HG03521 (cell line): ENCODE measurements at regions not wholly inside any gene's neighbourhood (a gene's known extent, or its start where the extent isn't known, plus 50 kb on each side); places are given as distances from the start of the nearest gene placed in this dataset.
"Not testable (repeated sequence)": the region's sequence is repeated elsewhere in the genome, so short reads cannot be mapped to it uniquely, and the experiment has no call there.

Experiments used
- ATAC-seq: cut with Tn5 transposase; IDR thresholded peaks from one replicate; pipeline ENCODE4 v1.9.1; 2021; ENCODE audit warnings: mild to moderate bottlenecking, moderate library complexity; ENCODE audit not compliant: unreplicated experiment

GRCh38 chr1:60893136-60893930, 189.0 kb upstream of the NFIA start:
- no peak for ATAC-seq

DNA sequence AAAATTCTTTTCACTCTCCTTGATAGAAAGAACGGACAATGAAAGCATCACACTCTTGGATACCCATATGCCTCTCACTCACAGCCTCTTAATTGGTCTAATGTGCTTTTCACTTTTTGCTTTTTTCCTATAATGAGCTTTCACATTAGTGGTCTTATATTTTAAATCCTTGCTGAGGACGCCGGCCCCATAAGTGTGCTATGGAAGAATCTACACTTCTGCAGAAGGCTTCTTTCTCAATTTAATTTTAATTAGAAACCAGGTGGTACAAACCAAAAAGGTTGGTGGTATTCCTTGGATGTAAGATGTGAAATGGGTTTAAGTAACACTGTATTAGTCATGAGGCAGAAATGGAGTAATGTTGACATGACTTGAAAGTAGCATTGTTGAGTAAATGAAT, 190.6 kb upstream of the NFIA start:
- ATAC-seq: no peak

DNA sequence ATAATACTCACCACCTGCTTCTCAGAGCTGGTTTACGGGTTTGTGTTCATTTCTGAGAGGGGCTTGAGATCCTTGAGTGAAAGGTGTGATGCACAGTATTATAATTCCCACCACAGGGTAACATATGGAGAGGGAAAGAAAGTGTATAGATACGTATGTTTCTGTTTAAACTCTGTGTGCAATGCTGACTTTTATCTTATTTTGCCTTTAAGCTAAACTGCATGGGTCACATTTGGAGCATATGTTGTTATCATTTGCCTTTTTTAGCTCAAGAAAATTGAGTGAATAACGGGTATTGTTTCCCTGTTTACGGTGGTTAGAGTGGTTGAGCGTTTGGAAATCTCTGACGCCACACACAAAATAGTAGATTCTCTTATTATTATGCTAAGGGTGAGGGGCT, 191.1 kb upstream of the NFIA start:
- no peak for ATAC-seq

DNA sequence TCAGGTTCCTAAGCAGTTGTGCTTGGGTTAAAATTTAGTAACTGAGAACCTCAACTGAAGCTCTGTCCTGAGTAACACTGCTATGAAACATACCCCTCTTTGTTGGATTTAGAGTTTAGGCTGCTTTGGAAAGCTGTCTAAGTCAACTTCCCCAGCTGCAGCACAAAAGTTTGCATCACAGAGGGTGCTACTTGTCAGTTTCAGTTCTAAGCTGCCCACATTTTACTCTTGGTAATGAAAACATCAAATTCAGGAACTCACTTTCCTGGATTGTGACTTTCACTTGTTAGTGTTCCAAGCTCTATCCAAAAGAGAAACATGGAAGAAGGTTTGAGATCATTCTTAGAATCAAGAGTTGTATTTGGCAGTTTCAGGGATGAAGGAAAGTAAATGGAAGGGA, 191.7 kb upstream of the NFIA start:
- ATAC-seq: no peak

GRCh38 chr1:60889709-60890108, 192.7 kb upstream of the NFIA start:
- ATAC-seq: no peak

DNA sequence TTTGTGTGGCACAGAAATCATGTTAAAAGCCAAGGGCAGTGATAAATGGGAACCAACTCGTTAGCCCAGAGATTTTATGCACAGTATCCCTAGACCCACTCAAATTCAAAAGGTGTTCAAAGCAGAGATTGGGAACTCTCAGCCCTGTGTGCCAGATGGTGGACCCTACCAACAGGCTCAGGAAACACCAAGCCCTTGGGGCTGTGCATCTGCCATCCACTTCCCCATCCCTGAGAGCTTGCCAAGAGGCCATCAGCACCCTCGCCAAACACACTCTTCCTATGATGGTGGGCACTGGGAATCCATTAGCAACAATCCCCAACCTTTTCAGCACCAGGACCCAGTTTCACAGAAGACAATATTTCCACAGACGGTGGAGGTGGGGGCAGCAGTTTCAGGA, 194.2 kb upstream of the NFIA start:
- no peak for ATAC-seq

DNA sequence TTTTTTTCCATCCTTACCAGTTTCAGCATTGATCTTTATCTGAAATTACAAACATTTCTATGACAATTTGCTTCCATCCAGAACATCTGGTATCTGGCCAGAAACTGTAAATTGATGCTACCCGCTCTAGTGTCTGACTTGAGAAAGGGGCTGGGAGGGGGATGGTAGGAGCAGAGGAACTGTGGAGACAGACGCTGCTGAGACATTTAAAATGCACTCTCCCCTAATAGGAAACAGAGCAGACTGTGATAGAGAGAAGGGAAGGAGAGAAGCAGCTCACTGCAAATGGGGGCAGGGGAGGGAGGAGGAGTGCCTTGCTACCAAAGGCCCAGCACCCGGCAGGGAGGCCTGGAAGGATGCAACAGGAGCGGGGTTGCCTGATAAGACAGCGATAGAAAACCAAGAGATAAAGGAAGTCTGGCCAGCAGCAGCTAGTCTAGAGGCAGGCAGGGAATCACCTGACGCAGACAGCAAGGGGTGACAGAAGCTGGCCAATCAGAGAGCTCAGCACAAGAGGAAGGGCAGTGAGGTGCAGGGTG, 195.5 kb upstream of the NFIA start:
- no peak for ATAC-seq

- no peak for ATAC-seq
These were observed 196.3 kb upstream of the NFIA start for GRCh38 chr1:60886090-60886489.

- no peak for ATAC-seq
These were observed 202.2 kb upstream of the NFIA start for GRCh38 chr1:60880202-60880601.

GRCh38 chr1:60878323-60878722, 204.0 kb upstream of the NFIA start:
- no peak for ATAC-seq

GRCh38 chr1:60877376-60877775, 205.0 kb upstream of the NFIA start:
- ATAC-seq: no peak

GRCh38 chr1:60876952-60877351, 205.4 kb upstream of the NFIA start:
- no peak for ATAC-seq

GRCh38 chr1:60875138-60875537, 207.2 kb upstream of the NFIA start:
- ATAC-seq: no peak

DNA sequence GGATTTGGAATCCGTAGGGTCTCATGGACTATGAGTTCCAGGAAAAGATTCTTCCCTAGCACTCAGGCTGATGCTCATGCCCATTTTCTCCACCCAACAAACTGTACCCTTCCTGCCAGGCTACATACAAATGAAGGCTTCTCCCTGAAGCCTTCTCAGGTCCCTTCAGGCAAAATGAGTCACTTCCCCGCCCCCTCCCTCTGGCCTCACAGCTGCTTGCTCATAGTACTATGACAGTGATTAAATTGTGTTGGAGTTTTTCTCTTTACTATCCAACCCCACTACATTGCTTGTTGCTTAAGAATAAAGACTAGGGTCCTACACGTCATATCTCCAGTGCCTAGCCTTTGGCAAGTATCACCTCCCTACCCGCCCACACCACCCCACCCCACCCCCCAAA, 207.6 kb upstream of the NFIA start:
- no peak for ATAC-seq

DNA sequence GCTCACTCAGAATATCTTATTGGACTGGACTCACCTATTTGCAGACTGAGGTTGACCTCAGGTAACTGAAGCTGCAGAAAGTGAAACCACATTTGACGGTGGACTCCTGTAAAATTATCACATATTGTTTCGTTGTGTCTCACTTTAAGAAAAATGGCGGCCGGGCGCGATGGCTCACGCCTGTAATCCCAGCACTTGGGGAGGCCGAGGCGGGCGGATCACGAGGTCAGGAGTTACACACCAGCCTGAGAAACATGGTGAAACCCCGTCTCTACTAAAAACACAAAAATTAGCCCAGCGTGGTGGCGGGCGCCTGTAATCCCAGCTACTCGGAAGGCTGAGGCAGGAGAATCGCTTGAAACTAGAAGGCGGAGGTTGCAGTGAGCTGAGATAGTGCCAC, 209.0 kb upstream of the NFIA start:
- not testable (repeated sequence) for ATAC-seq

GRCh38 chr1:60872426-60873054, 209.8 kb upstream of the NFIA start:
- ATAC-seq: no peak

DNA sequence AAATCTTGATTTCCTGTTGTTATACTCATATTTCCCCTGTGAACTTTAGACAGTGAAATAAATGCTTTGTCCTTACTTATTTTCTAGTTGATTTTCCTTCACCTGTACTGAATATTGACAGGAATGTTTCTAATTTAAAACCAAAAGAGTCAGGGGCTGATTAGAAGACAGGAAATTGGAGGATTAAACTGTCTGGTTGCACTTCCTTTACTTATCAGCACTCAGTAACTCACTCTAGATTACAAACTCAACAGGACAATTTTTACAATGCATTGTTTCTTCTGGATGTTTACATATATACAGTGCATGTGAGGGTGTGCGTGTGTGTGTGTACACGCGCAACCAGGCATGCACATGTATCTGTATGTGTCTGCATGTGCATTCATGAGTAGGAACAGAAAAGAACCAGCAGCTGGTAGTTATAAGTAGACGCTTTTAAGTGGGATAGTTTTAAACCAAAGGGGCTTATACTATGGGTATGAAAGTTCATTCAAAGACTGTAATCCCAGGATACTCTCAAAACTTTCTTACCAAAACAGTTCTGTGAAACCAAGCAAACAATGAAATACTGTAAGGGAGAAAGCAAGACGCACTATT, 212.0 kb upstream of the NFIA start:
- ATAC-seq: no peak

- ATAC-seq: no peak
These were observed 213.3 kb upstream of the NFIA start for GRCh38 chr1:60868901-60869663.

DNA sequence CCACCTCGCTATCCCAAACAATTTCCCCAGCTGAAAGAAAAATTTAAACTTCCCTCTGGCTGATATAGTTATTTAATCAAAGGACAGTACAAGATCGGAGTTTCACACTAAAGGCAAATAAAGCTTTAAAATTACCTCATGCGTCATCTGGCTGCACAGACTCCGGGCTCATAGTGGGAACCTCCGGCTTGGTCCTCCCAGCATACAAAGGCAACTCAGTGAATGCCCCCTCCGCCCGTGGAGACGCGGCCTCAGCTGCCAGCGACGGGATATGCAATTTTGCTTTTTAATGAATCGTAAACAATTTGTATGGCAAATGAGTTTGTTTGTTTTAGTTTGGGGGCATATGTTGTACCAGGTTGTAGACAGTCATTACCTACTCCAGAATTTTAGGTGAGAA, 214.6 kb upstream of the NFIA start:
- no peak for ATAC-seq

DNA sequence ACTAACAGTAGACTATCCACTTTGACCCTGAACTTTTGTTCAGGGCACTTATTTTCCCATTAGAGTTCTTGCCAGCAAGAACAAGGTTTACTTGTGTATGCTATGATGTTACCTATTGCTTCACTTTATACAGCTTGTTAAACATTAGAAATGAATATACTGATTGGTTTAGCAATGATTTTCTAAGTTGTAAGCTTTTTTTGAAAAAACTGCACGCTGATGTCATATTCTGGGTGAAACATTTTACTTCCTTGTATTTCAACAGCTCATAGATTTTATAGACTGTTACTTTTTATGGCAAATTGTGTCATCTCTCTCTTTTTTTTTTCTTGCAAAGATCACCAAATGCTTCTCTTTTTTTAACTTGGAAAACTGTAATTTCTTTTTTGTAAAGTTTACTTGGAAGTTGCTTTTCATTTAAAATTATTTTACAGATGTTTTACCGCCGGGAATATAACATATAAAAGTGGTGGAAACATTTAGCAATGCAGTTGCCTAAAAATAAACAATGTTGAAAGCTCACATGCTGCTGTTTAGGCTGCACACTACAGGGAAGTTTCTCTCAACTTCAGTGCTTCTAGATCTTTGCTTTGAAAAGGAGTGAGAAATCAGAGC, 215.3 kb upstream of the NFIA start:
- ATAC-seq: no peak
